Putamen (tissue), 1 donor: ENCODE measurements at regions not wholly inside any gene's neighbourhood (a gene's known extent, or its start where the extent isn't known, plus 50 kb on each side); places are given as distances from the start of the nearest gene placed in this dataset.
"Not testable (repeated sequence)": the region's sequence is repeated elsewhere in the genome, so short reads cannot be mapped to it uniquely, and the experiment has no call there.

Experiments used
- DNase-seq: peaks from one replicate; pipeline ENCODE4 v3.0.0-alpha.2; 2016; ENCODE audit warnings: low spot score

GRCh38 chr11:93032580-93032979 is 63.1 kb downstream of the MTNR1B start:
- DNase-seq = no peak

- no peak for DNase-seq
These were observed 63.6 kb downstream of the MTNR1B start for GRCh38 chr11:93033093-93033492.

GRCh38 chr11:93034031-93034722 is 64.7 kb downstream of the MTNR1B start:
- DNase-seq = no peak

- DNase-seq = no peak
These were observed 65.2 kb downstream of the MTNR1B start for GRCh38 chr11:93034723-93035039.

GRCh38 chr11:93038521-93038920 is 69.1 kb downstream of the MTNR1B start:
- DNase-seq = peak; percentile 63

GRCh38 chr11:93039531-93040240 is 70.2 kb downstream of the MTNR1B start:
- no peak for DNase-seq

GRCh38 chr11:93041682-93042081 is 72.2 kb downstream of the MTNR1B start:
- no peak for DNase-seq

GRCh38 chr11:93043186-93043585 is 73.7 kb downstream of the MTNR1B start:
- DNase-seq = not testable (repeated sequence)

- no peak for DNase-seq
These were observed 80.3 kb downstream of the MTNR1B start for GRCh38 chr11:93049740-93050139.

- DNase-seq = no peak
These were observed 81.7 kb downstream of the MTNR1B start for GRCh38 chr11:93051186-93051585.

GRCh38 chr11:93053864-93054263 is 84.4 kb downstream of the MTNR1B start:
- DNase-seq = no peak

GRCh38 chr11:93054279-93054678 is 84.8 kb downstream of the MTNR1B start:
- DNase-seq = peak; percentile 22

- no peak for DNase-seq
These were observed 85.4 kb downstream of the MTNR1B start for GRCh38 chr11:93054881-93055280.

GRCh38 chr11:93059117-93059957 is 89.9 kb downstream of the MTNR1B start:
- DNase-seq = no peak

- DNase-seq = no peak
These were observed 93.6 kb downstream of the MTNR1B start for GRCh38 chr11:93063086-93063485.

- not testable (repeated sequence) for DNase-seq
These were observed 95.7 kb downstream of the MTNR1B start for GRCh38 chr11:93065074-93065674.

GRCh38 chr11:93067881-93068390 is 98.5 kb downstream of the MTNR1B start:
- no peak for DNase-seq

GRCh38 chr11:93072229-93072914 is 102.9 kb downstream of the MTNR1B start:
- no peak for DNase-seq

GRCh38 chr11:93073026-93073425 is 103.6 kb downstream of the MTNR1B start:
- no peak for DNase-seq

GRCh38 chr11:93073508-93074280 is 104.2 kb downstream of the MTNR1B start:
- DNase-seq = no peak

GRCh38 chr11:93074352-93074751 is 104.9 kb downstream of the MTNR1B start:
- no peak for DNase-seq
